Esophagus squamous epithelium (tissue), 4 donors: ENCODE measurements at regions not wholly inside any gene's neighbourhood (a gene's known extent, or its start where the extent isn't known, plus 50 kb on each side); places are given as distances from the start of the nearest gene placed in this dataset.

Source experiments
- CTCF ChIP-seq, 6 experiments: fragments of 450-650 bp in 4 of 6; fragments of 200-600 bp in 2 of 6; sonication (generic) in 2 of 6; IDR thresholded peaks; one replicate each; pipeline ENCODE4 v1.5.1; 2016 to 2019; ENCODE audit warnings: antibody characterized with exemption in 6 of 6, mild to moderate bottlenecking in 4 of 6, moderate library complexity in 4 of 6
- POLR2A ChIP-seq, 4 donors: fragments of 450-650 bp; IDR thresholded peaks; one replicate each; pipeline ENCODE4 v1.6.1; 2017; ENCODE audit warnings: antibody characterized with exemption in 4 of 4, mild to moderate bottlenecking in 4 of 4, moderate library complexity in 3 of 4

GRCh38 chr20:54980103-54980960 lies 504.9 kb downstream of the DOK5 start:
- peak in 5 of 6 experiments; percentile 19 to 58 (median 27) for TF ChIP-seq CTCF (IDR thresholded peaks at IDR 0.05)
- TF ChIP-seq POLR2A (IDR thresholded peaks at IDR 0.05): no peak
